ENCODE measurements at regions not wholly inside any gene's neighbourhood (a gene's known extent, or its start where the extent isn't known, plus 50 kb on each side); places are given as distances from the start of the nearest gene placed in this dataset.

DNA sequence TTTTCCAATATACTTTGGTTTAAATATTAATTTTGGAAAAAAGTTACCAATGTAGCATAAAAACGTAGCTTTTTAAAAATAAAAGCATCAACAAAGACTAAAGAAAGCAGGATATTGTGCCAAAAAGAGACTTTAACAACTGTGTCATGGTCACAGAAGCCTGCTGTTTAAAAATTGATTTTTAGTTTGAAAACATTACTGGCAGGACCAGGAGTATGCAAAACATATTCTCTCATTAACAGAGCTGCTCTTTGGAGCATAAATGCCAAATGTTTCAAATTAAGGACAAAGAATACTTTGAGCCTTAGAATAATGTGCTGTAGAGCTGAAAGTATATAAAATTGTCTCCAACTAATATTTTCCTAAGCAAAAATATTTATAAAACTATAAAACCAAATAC is 279.0 kb downstream of the ARAP2 start:
- ATAC-seq = no peak

DNA sequence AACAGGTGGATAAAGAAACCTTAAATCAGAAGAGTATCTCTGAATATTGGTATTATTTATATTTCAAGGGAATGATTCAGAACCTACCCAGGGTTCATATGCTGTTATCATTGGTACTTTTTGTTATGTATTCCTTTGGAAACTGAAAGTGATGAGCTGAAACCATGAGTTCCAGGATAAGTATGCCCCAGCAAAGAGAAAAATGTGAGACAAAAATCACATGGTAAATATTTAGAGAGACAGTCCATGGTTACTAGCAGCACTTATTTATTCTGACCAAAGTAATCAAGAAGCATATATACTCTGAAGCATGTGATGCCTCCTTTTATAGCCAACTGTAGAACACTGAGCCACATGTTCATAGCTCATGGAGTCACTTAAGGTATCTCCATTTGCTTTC is 277.7 kb downstream of the ARAP2 start:
- no peak for ATAC-seq

DNA sequence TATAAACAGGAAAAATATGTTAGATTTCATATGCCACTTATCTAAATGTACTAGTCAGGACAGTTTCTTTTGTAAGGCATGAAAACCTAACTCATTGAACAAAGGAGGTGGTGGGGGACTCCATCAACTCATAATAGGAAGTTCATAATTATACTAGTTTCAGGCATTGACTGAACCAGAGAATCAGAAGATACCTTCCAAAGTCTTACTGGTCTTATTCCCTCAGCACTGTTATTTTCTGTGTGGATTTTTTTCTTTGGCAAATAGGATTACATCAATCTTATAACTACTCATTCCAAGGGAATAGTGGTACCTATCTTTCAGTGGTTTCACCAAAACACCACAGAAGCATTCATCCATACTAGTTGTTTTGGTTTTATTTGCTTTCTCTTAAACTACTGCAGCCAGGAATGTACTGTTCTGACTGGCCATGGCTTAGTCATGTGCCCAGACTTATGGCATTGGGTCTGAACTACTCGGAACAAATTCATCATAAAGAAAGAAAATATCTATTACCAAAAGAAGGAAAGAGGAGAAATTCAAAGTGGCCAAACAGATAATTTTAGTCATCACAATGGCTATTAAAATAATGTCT is 273.9 kb downstream of the ARAP2 start:
- no peak for ATAC-seq

DNA sequence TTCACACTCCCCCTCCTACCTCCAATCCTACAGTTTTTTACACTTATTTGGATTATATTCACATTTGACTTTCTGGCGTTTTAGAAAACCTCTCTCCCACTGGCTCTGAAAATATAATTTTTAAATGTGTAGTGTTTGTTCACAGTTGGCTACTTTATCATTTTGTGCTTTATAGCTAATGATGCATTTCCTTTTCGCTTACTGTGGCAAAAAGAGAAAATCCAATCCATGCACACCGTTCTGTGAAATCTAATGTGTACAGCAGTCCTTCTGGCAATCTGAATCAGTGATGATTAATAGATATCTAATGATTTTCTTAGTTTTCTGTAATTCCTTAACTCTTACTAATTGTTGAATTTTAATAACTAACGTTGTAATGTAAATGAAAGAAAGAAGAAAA is 271.5 kb downstream of the ARAP2 start:
- ATAC-seq = no peak

DNA sequence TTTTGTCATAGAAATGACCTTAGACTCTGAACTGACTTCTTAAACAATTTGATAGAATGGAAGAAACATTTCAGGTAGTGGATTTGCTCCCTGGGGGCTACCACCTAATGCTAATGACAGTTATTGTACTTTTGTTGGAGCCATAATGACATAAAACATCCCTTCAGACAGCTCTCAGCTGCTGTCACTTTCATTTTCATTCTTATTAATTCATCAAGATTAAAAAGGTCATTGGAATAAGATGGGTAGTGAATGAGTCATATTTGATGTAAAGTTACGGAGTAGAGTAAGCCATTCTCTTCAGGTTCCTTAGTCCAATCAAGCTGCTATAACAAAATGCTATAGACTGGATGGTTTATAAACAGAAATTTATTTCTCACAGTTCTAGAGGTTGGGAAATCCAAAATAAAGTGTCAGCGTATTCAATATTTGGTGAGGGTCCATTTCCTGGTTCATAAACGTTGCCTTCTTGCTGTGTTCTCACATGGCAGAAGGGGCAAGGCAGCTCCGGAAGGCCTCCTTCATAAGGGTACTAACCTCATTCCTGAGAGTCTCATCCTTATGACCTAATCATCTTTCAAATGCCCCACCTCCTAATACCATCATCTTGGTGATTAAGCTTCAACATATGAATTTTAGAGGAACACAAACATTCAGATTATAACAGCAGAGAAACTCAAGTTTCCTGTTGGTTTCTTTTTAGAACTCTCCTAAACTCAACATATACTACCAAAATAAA is 268.5 kb downstream of the ARAP2 start:
- no peak for ATAC-seq

DNA sequence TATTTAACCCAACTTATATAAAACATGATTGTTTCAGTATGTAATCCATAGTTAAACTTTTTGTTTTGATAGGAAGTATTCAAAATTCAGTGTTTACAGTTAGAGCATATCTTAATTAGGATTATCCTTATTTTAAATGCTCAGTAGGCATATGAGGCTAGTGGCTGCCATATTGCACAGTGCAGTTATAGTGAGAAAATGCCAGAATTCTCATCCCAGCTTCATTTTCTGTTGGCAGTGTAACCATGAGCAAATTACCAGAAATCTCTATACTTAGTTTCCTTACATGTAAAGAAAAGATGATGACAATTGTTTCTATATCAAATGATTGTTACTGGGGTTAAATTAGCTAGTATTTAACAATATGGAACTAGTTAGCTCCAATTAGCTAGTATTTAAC is 265.8 kb downstream of the ARAP2 start:
- ATAC-seq = no peak

DNA sequence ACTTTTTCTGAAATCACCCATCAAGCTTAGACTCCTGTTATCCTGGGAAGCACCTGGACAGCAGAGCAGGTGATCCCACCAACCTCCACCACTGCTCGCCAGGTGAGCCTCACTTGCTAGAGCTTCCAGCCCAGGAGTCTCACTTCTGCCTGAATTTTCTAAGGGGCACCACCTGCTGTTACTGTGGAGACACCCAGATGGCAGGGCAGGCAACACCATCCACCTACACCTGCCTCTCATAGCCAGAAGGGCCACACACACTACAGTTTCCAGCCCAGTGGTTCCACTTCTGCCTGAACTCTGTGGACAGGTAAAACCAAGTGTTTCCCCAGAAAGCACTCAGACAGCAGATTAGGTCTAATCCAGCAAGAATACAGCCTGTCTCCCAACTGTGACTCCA is 262.0 kb downstream of the ARAP2 start:
- ATAC-seq = no peak

DNA sequence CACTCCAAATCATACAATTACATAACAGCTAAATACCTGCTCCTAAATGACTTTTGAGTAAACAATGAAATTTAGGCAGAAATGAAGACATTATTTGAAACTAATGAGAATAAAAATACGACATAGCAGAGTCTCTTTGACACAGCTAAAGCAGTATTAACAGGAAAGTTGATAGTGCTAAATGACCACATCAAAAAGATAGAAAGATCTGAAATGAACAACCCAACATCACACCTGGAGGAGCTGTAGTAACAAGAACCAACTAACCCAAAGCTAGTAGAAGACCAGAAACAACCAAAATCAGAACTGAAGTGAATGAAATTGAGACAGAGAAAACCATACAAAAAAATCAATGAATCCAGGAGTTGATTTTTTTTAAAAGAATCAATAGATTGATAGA is 257.8 kb downstream of the ARAP2 start:
- no peak for ATAC-seq

DNA sequence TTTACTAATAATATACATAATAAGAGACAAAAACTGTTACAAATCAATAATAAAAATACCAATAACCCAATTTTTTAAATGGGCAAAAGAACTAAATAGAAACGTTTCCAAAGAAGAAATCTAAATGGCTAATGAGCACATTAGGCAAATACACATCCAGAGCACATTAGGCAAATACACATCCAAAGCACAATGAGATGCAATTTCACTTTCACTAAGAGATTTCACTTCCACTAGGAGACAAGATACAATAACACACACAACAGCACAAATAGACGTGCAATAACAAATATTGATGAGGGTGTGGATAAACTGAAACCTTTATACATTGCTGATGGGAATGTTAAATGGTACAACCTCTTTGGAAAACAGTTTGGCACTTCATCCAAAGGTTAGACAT is 250.7 kb downstream of the ARAP2 start:
- no peak for ATAC-seq

DNA sequence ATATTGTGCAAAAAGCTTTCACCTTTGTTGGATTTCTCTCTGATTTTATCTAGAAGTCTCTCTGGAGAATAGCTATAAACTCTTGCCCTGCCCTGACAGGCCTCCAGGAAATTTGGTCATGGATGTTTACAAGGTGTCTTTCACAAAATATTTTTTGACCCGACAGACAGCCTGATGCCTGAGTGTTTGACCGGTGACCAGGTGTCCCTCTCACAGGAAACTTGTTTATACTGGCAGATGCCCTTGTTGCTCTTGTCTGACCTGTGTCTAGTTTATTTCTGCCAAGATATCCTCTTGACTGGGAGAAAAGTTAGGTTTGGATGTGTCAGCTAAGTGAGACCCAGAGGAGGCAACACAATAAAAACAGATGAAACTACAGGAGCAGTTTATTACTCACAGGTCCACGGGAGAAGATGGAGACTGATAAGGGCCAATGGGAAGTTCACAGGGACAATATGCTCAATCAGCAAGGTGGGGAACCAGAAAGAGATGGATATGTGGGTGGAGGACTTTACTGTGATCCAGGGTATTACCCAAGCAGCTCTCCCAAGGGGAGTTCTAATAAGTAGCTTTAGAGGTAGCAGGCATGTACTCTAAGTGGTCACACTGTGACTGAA is 243.3 kb downstream of the ARAP2 start:
- ATAC-seq = no peak

DNA sequence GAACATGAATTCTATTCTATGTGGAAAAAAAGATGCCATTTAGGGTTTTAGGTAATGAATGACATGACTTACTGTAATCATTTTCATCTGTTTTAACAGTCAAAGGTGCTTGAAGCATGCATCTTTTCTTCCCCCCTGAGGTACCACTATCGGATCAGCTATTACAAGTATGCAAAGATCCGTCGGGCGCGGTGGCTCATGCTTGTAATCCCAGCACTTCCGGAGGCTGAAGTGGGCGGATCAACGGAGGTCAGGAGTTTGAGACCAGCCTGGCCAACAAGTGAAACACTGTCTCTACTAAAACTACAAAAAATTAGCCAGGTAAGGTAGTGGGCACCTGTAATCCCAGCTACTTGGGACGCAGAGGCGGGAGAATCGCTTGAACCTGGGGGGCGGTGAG is 241.3 kb downstream of the ARAP2 start:
- no peak for ATAC-seq

DNA sequence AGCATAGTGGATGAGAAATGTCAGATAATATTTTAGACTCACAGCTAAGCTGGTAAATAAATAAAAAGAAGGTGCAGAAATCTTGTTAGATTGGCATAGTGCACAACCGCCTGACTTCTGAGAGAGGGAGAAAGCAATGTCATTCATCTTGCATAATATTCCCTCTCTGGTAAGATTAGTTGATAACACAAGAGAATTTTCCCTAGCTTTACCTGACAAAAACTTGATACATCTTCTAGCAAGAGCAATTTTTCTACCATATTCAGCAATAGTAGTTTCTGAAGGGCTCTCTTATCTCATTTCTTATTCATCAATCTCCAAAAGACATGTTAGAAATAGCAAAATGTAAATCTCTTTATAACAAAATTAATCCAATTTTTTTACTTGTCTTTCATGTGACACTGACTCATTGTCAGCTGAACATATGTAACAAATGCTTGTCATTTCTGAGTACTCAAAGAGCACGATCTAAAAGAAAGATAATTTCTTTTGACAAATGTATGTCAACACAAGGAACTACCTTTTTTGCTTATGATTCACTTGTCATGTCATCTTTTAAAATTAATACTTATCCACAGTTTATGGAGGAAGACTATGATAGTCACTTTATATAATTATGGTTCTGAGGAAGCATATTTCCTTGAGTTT is 240.0 kb downstream of the ARAP2 start:
- ATAC-seq = no peak

DNA sequence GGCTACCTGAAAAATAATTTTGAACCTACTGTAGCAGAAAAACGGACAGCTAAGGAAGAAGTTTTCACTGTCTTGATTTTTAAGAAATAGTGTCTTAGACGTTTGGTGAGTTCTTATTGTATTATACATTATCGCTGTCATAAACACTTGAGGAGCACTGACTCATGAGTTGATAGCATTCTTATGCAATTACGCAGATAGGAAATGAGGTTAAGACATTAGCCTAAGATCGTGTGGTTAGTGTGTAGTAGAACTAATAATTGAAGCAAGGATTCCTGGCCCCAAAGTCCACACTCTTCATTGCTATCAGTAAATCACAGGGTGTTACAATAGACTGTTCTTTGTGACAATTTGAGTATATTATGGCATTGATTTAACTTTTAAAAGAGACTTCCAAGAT is 238.1 kb downstream of the ARAP2 start:
- no peak for ATAC-seq

DNA sequence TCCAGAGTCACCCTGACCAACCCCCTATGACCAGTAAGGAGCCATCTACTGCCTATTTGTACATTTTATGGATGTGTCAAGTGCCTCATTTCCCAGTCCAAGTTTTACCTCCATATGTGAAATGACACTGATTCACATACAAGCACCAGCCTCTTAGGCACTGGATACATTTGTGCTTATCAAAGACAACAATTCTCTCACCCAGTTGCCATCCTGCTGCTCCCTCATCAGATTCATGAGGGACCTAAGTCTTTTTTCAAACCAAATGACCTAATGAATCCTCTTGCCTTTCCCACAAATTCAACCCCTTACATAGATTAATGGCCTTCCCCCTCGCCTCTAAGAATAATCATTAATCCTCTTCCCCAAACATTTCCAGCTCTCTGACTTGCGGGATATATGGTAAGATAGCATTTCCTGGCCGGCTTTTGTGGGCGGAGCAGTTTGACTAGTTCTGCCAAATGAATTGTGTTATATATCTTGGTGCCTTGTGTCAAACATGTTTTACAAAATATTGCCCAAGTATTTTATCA is 233.9 kb downstream of the ARAP2 start:
- ATAC-seq = no peak

DNA sequence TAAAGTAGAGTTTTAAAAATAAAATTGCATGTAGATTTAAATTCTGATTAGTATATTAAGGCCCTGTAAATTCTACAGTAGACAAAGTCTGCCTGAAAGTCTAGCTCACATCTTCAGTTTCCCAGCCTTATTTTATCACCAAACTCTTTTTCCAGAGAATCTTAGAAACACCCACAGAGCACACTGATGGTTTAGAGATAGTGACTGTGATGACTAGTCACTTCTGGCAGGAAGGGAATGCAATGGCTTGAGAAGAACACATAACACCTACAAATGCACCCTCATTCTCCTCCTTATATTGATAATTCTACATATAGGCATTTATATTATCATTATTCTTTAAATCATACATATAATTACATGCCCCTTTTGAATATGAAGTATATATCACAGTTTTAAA is 232.9 kb downstream of the ARAP2 start:
- ATAC-seq = no peak

DNA sequence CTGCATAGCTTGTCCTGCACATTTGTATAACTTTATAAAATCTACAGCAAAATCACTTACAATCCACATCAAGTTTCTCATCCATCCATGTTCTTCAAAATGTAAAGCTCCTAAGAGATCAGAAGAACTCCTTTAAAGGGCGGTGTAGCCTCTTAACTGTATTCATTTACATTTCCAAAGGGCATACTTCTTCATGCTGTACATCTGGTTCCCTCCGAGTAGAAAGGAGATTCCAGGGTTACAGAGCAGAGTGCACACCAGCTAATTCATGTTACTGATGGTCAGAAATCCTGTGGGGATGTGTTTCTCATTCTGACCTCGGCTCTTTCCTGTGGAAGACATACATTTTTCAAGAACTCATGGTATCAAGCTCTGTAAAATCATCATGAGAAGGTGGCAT is 231.8 kb downstream of the ARAP2 start:
- no peak for ATAC-seq

DNA sequence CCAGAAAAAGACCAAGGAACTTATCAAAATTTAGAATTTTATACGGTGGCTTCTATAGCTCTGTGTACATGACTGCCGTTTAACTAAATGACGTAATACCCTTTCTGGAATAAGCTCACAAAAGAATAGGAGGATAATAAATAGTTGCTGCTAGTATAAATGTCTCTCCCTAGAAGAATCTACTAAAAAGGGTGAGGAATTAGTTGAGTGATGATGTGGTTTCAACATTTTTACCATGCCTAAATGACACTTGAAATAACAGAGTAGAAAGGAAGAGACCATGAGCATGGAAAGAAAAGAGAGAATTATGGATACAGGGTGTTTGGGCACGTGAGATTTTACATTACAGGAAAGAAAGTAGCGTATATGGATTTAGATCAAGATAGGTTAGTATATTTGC is 231.1 kb downstream of the ARAP2 start:
- ATAC-seq = no peak

Measured in esophagus mucosa (tissue), 1 donor.